WTC11 (cell line): ENCODE measurements at regions not wholly inside any gene's neighbourhood (a gene's known extent, or its start where the extent isn't known, plus 50 kb on each side); places are given as distances from the start of the nearest gene placed in this dataset.
"Not testable (repeated sequence)": the region's sequence is repeated elsewhere in the genome, so short reads cannot be mapped to it uniquely, and the experiment has no call there.

Experiments
- ATAC-seq: fragments of 200-7000 bp; cut with Tn5 transposase; 2 replicates; pipeline ENCODE4 v1.10.0; 2021; ENCODE audit warnings: mild to moderate bottlenecking, moderate library complexity
- CTCF ChIA-PET: fragments of 300-600 bp; sonication (Branson Sonifier 250); formaldehyde crosslinking; loops from one replicate; lab custom pipeline; 2021; ENCODE audit warnings: antibody characterized with exemption; lab: Charles Lee
- POLR2A ChIA-PET: fragments of 350-600 bp; sonication (Branson Sonifier 250); formaldehyde crosslinking; loops from one replicate; lab custom pipeline; 2021; ENCODE audit warnings: antibody characterized with exemption; lab: Charles Lee
- DNase-seq: peaks from one replicate; pipeline ENCODE4 v3.0.0; 2021; ENCODE audit warnings: low spot score
- H3K27ac Mint-ChIP-seq: 2 replicates; pipeline ENCODE4 v1.8.0; 2021; ENCODE audit warnings: mixed read lengths
- H3K27me3 Mint-ChIP-seq: 2 replicates; pipeline ENCODE4 v1.8.0; 2021; ENCODE audit warnings: low read depth, mild to moderate bottlenecking, moderate library complexity, mixed read lengths
- H3K36me3 Mint-ChIP-seq: 2 replicates; pipeline ENCODE4 v1.8.0; 2021; ENCODE audit warnings: mixed read lengths
- H3K4me1 Mint-ChIP-seq: 2 replicates; pipeline ENCODE4 v1.8.0; 2022; ENCODE audit warnings: mixed read lengths
- H3K4me3 Mint-ChIP-seq: 2 replicates; pipeline ENCODE4 v1.8.0; 2021; ENCODE audit warnings: mild to moderate bottlenecking, moderate library complexity, mixed read lengths
- H3K9me3 Mint-ChIP-seq: 2 replicates; pipeline ENCODE4 v1.8.0; 2021; ENCODE audit warnings: mixed read lengths
- ARID4B ChIP-seq: sonication (generic); formaldehyde crosslinking; IDR thresholded peaks from 2 replicates; pipeline ENCODE4 v1.8.0; 2023; ENCODE audit warnings: missing genetic modification reagents, mild to moderate bottlenecking, borderline replicate concordance
- ATF1 ChIP-seq: sonication (generic); formaldehyde crosslinking; IDR thresholded peaks from 2 replicates; pipeline ENCODE4 v1.8.1; 2023; ENCODE audit warnings: mild to moderate bottlenecking, moderate library complexity, missing genetic modification reagents
- ATF6 ChIP-seq: sonication (generic); formaldehyde crosslinking; IDR thresholded peaks from 2 replicates; pipeline ENCODE4 v1.8.1; 2023; ENCODE audit warnings: mild to moderate bottlenecking, missing genetic modification reagents
- ELF4 ChIP-seq: sonication (generic); formaldehyde crosslinking; IDR thresholded peaks from 2 replicates; pipeline ENCODE4 v1.8.1; 2022; ENCODE audit warnings: low read depth, mild to moderate bottlenecking, moderate library complexity, missing genetic modification reagents
- FOXP4 ChIP-seq: sonication (generic); formaldehyde crosslinking; IDR thresholded peaks from 2 replicates; pipeline ENCODE4 v1.8.0; 2022; ENCODE audit warnings: mild to moderate bottlenecking, missing genetic modification reagents
- KAT7 ChIP-seq: sonication (generic); formaldehyde crosslinking; IDR thresholded peaks from 2 replicates; pipeline ENCODE4 v1.8.1; 2023; ENCODE audit warnings: missing genetic modification reagents, mild to moderate bottlenecking, borderline replicate concordance
- ZNF532 ChIP-seq: fragments of 250-450 bp; sonication (Bioruptor Pico); IDR thresholded peaks from 2 replicates; pipeline ENCODE4 v1.9.0; 2021; ENCODE audit warnings: mild to moderate bottlenecking, borderline replicate concordance
- ZNF671 ChIP-seq: fragments of 250-450 bp; sonication (Bioruptor Pico); IDR thresholded peaks from 2 replicates; pipeline ENCODE4 v1.8.0; 2021; ENCODE audit warnings: mild to moderate bottlenecking

- TF ChIP-seq ARID4B (CRISPR knock-in tag) (no peak), FOXP4 (CRISPR knock-in tag) (no peak)
- TF ChIP-seq, all 79 proteins: peak for 0
These were observed 150.6 kb upstream of the TBX3 start (continued) for GRCh38 chr12:114834621-114835020.

GRCh38 chr12:114829833-114830232 lies 145.9 kb upstream of the TBX3 start:
- Mint-ChIP-seq H3K36me3 (no peaks in the 10 kb centered on the region), H3K4me3 (no peak overlapping the region), H3K27me3 (peaks cover 3% of the 10 kb centered on the region; the same call in 1 of the 2 replicates), H3K27ac (no peak overlapping the region), H3K4me1 (0 out of 2 replicates have a peak, but pooled peaks cover 2% of the 10 kb centered on the region), H3K9me3 (peaks cover 4% of the 10 kb centered on the region)
- CTCF ChIA-PET = no interaction called here
- ATAC-seq (no peak), DNase-seq (no peak)
- no peak for TF ChIP-seq ATF6
- no peak for TF ChIP-seq ATF1
- TF ChIP-seq ZNF532 (CRISPR knock-in tag) = no peak
- no peak for TF ChIP-seq ELF4 (CRISPR knock-in tag)
- no peak for TF ChIP-seq ZNF671 (CRISPR knock-in tag)
- TF ChIP-seq KAT7 (CRISPR knock-in tag) = no peak
- POLR2A ChIA-PET = no interaction called here

- H3K4me1 Mint-ChIP-seq, H3K27ac Mint-ChIP-seq, H3K36me3 Mint-ChIP-seq, H3K4me3 Mint-ChIP-seq, ATAC-seq, DNase-seq, CTCF ChIA-PET, H3K27me3 Mint-ChIP-seq, POLR2A ChIA-PET, H3K9me3 Mint-ChIP-seq: not testable (repeated sequence)
These were observed 145.3 kb upstream of the TBX3 start for GRCh38 chr12:114829244-114829643.
